HG03108 (cell line): ENCODE measurements at regions not wholly inside any gene's neighbourhood (a gene's known extent, or its start where the extent isn't known, plus 50 kb on each side); places are given as distances from the start of the nearest gene placed in this dataset.

Experiments used
- ATAC-seq: cut with Tn5 transposase; IDR thresholded peaks from one replicate; pipeline ENCODE4 v1.9.1; 2021; ENCODE audit warnings: moderate library complexity; ENCODE audit not compliant: unreplicated experiment

GRCh38 chr6:156102129-156102528 lies 646.5 kb upstream of the NOX3 start:
- no peak for ATAC-seq

- ATAC-seq: no peak
These were observed 643.2 kb upstream of the NOX3 start for GRCh38 chr6:156098839-156099238.

GRCh38 chr6:156087487-156087886 lies 631.8 kb upstream of the NOX3 start:
- no peak for ATAC-seq

- ATAC-seq: no peak
These were observed 626.4 kb upstream of the NOX3 start for GRCh38 chr6:156082012-156082411.

GRCh38 chr6:156080371-156080770 lies 624.7 kb upstream of the NOX3 start:
- no peak for ATAC-seq

GRCh38 chr6:156068881-156069280 lies 613.2 kb upstream of the NOX3 start:
- no peak for ATAC-seq

GRCh38 chr6:156065849-156066248 lies 610.2 kb upstream of the NOX3 start:
- ATAC-seq: no peak

- no peak for ATAC-seq
These were observed 606.5 kb upstream of the NOX3 start for GRCh38 chr6:156062091-156062563.

GRCh38 chr6:156061465-156061864 lies 605.8 kb upstream of the NOX3 start:
- no peak for ATAC-seq

- ATAC-seq: no peak
These were observed 604.4 kb upstream of the NOX3 start for GRCh38 chr6:156060013-156060412.

GRCh38 chr6:156058356-156058755 lies 602.7 kb upstream of the NOX3 start:
- no peak for ATAC-seq

- ATAC-seq: no peak
These were observed 602.2 kb upstream of the NOX3 start for GRCh38 chr6:156057869-156058268.

GRCh38 chr6:156056085-156056484 lies 600.4 kb upstream of the NOX3 start:
- ATAC-seq: no peak

- ATAC-seq: no peak
These were observed 598.0 kb upstream of the NOX3 start for GRCh38 chr6:156053626-156054025.

GRCh38 chr6:156046841-156047449 lies 591.3 kb upstream of the NOX3 start:
- no peak for ATAC-seq

GRCh38 chr6:156046268-156046665 lies 590.6 kb upstream of the NOX3 start:
- no peak for ATAC-seq

- ATAC-seq: no peak
These were observed 590.0 kb upstream of the NOX3 start for GRCh38 chr6:156045401-156046267.

GRCh38 chr6:156033598-156033997 lies 578.0 kb upstream of the NOX3 start:
- no peak for ATAC-seq

GRCh38 chr6:156031516-156031915 lies 575.9 kb upstream of the NOX3 start:
- ATAC-seq: no peak

- ATAC-seq: no peak
These were observed 574.4 kb upstream of the NOX3 start for GRCh38 chr6:156030053-156030452.

- ATAC-seq: no peak
These were observed 573.8 kb upstream of the NOX3 start for GRCh38 chr6:156029286-156029985.
